ENCODE measurements at regions not wholly inside any gene's neighbourhood (a gene's known extent, or its start where the extent isn't known, plus 50 kb on each side); places are given as distances from the start of the nearest gene placed in this dataset.

DNA sequence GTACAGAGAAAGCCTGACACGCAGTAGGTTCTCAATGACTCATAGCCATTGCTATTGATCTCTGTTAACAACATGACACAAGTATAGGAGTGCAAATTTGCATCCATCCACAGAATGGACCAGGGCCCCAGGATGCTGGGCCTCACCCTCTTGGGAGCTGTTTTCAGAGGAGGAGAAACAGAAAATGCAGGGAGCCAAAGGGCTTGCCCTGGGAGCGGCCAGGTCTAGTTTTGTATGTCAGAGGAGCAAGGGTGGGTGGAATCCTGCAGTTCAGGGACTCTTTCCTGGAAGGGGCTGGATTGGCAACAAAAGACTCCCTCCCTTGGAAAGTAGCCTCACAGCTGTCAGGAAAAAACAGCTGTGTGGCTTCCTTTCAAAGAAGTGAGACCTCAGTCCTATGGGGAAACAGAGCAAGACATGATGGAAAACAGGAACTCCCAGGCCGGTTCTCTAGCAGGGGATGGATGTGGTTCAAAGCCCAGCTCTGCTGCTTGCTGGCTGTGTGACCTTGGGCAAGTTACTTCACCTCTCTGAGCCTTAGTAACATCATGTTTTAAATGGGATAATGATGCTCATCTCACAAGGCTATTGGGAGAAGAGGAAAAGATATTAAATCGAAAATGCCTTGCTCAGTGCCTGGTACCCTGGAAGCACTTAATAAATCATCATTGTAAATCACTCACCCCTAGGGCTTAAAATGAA is 50.5 kb upstream of the SH3PXD2B start:
- no peak overlapping the region for H3K4me3 ChIP-seq (ENCODE audit: control insufficient read depth, low read depth, low read length)
- no peak for DNase-seq (ENCODE audit: low read depth)
- TF ChIP-seq, protein P1, sequence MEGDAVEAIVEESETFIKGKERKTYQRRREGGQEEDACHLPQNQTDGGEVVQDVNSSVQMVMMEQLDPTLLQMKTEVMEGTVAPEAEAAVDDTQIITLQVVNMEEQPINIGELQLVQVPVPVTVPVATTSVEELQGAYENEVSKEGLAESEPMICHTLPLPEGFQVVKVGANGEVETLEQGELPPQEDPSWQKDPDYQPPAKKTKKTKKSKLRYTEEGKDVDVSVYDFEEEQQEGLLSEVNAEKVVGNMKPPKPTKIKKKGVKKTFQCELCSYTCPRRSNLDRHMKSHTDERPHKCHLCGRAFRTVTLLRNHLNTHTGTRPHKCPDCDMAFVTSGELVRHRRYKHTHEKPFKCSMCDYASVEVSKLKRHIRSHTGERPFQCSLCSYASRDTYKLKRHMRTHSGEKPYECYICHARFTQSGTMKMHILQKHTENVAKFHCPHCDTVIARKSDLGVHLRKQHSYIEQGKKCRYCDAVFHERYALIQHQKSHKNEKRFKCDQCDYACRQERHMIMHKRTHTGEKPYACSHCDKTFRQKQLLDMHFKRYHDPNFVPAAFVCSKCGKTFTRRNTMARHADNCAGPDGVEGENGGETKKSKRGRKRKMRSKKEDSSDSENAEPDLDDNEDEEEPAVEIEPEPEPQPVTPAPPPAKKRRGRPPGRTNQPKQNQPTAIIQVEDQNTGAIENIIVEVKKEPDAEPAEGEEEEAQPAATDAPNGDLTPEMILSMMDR (IDR thresholded peaks at IDR 0.05; ENCODE audit: control insufficient read depth, insufficient read depth, low read depth, low read length, missing control alignments), result no peak

DNA sequence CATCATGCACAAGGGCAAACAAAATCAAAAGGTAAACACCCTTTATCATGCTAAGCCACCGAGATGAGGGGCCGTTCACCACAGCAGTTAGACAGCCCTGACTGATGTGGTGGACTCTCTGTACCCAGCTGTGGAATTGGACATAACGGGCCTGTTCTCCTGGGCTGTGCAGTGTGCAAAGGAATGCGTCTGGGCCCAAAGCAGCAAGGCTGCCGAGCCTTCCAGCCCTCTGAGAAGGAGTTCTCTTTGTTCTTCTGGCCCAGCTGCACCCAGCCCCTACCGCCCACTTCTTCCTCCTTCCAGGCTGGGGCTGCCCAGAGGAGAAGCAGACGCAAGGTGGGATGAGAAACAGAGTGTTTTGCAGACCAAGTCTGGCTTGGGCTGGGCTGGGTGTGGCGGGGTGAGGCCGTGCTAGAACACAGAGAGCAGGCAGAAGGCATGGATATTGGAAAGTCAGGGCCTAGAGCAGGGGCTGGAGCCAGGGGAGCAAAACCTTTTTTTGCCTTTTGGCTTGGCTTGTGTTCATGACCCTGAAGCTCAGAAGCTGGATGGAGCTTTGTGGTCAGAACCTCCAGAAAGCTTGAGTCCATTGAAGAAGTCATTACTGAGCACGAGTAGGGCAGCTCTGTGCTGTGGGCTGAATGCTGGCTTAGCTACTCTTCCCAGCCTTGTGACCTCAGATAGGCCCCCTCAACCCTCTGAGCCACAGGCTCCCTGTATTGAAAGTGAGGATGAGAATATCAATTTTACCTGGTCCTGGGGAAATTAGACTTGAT is 49.8 kb upstream of the SH3PXD2B start:
- no peak for DNase-seq (ENCODE audit: low read depth)
- TF ChIP-seq, protein P1 (IDR thresholded peaks at IDR 0.05; ENCODE audit: control insufficient read depth, insufficient read depth, low read depth, low read length, missing control alignments), result no peak

More for the DNA sequence above, 49.8 kb upstream of the SH3PXD2B start:
- H3K4me3 ChIP-seq (ENCODE audit: control insufficient read depth, low read depth, low read length), result no peak overlapping the region

All from AG09309 (cell line).